T-helper 1 cell (primary cell): ENCODE measurements at regions not wholly inside any gene's neighbourhood (a gene's known extent, or its start where the extent isn't known, plus 50 kb on each side); places are given as distances from the start of the nearest gene placed in this dataset.
"Not testable (repeated sequence)": the region's sequence is repeated elsewhere in the genome, so short reads cannot be mapped to it uniquely, and the experiment has no call there.

Experiments
- DNase-seq, 5 donors: peaks; one replicate each; pipeline ENCODE4 v3.0.0-alpha.2; 2012 to 2020

GRCh38 chr20:30811885-30812671, 445.4 kb upstream of the DEFB115 start:
- peak in 1 of 5 donors; percentile 18 for DNase-seq

GRCh38 chr20:30812739-30813411, 444.6 kb upstream of the DEFB115 start:
- DNase-seq: no peak

GRCh38 chr20:30813412-30814311, 443.8 kb upstream of the DEFB115 start:
- DNase-seq: peak in 2 of 5 donors; percentile 19 to 33

- DNase-seq: peak in 1 of 5 donors; percentile 28
Measured at GRCh38 chr20:30814312-30814639, 443.2 kb upstream of the DEFB115 start.

DNA sequence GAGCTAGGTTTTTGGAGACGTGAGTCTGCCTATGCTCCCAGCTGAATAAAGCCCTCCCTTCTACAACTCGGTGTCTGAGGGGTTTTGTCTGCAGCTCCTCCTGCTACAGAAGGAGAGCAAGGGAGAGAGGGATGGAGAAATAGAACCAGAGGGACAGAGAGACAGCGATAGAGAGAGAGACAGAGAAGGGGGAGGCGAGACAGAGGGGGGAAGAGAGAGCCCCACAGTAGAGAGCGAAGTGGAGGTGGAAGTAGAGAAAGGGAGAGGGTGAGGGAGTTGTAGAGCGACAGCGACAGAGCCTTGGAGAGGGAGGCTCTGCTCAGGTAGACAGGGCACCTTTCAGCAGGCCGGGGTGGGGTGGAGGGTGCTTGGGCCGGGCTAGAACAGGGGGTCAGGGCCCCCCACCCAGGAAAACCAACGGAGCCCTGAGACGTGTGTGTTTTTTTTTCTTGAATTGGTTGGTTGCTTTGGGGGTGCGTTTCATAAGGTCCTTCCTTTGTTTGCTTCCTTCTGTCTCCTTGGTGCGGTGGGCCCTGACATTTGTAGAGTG, 442.4 kb upstream of the DEFB115 start:
- peak in 1 of 5 donors; percentile 31 for DNase-seq

DNA sequence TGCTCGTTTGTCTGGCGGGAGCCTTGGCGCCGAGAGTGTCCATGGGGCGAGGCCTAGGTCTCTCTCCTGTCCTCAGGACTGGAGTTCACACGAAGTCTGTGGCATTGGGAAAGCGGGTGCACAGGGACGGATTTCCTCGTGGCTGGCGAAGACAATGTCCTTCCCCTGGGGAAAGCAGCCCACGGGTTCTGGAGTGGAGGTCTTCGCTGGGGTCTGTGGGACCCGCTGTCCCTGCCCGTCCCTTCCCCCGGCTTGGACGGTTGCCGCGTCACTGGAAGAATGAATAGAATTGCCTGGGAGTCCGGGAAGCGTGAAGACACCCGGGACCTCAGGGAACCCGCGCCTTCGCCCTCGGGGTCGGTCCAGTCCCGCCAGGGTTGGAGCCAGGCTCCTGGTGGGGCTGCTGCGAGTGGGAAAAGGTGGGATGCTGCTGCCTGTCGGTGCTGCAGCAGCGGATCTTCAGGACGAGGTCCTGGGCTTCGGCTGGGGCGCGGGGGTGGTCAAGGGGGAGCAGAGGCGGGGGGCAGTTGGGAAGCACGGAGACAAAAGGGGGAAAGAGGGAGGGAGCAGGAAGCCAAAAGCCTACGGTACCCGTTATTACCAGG, 441.8 kb upstream of the DEFB115 start:
- no peak for DNase-seq

- DNase-seq: peak in 1 of 5 donors; percentile 30
Measured at GRCh38 chr20:30816182-30816645, 441.2 kb upstream of the DEFB115 start.

DNA sequence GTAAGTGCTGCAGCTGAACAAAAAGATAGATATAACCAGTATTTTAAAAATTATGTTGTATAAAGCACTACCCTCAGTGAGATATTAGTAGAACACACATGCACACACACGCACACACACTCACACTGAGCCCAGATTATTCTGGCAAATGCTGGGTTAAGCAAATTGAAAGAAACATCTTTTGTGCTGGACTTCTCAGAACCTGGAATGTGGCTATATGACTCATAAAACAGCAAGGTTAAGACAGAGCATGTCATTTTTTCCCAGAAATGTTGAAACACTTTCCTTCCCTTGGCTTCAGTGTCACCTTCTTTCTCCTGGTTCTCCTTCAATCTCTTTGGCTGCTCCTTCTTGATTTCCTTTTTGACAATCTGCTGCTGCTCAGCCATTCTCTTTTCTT, 435.8 kb upstream of the DEFB115 start:
- not testable (repeated sequence) for DNase-seq

- not testable (repeated sequence) for DNase-seq
Measured at GRCh38 chr20:30824666-30825065, 432.8 kb upstream of the DEFB115 start.

- not testable (repeated sequence) for DNase-seq
Measured at GRCh38 chr20:30845923-30846322, 411.5 kb upstream of the DEFB115 start.

DNA sequence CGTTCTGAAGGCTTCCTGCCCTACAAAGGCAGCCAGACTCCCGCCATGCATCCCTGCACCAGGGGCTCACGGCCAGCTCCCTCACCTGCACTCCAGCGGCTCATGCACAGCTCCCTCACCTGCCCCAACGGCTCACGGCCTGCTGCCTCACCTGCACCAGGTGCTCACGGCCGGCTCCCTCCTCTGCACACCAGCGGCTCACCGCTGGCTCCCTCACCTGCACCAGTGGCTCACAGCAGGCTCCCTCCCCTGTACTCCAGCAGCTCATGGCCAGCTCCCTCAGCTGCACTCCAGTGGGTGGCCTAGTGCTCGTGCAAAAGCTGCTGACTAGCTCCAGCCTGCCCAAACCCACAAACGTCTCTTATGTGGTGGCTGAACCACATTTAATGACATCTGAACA, 389.2 kb upstream of the DEFB115 start:
- not testable (repeated sequence) for DNase-seq

DNA sequence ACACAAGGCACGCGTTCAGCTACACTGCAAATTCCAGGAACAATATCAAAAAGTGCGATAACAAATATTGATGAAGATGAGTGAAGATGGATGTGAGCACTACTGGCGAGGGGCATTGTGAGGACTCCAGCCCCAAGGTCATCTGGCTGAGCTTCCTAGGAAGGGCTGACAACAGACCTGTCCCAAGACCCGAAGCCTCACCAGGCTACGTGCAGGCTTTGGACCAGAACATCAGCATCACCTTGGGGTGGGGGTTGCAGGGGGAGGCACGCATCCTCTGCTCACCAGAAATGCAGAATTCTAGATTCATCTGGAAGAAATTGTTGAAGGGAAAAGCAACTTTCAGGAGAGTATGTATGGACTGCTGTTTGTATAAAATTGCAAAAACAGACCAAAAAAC, 386.3 kb upstream of the DEFB115 start:
- not testable (repeated sequence) for DNase-seq

- DNase-seq: not testable (repeated sequence)
Measured at GRCh38 chr20:30872252-30872651, 385.2 kb upstream of the DEFB115 start.

DNA sequence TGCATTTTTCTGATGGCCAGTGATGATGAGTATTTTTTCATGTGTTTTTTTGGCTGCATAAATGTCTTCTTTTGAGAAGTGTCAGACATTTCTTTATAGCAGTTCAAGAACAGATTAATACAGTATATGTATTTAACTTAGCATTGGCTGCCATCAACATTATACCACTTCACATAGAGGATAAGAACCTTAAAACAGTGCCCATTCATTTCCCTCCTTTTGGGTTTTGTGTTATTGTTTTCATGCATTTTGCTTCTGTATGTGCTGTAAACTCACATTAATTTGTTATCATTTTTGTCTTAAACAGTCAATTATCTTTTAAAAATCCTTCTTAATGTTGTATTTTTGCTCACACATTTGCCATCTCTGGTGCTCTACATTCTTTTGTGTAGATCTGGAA, 381.6 kb upstream of the DEFB115 start:
- DNase-seq: not testable (repeated sequence)

GRCh38 chr20:30891400-30891799, 366.1 kb upstream of the DEFB115 start:
- not testable (repeated sequence) for DNase-seq

DNA sequence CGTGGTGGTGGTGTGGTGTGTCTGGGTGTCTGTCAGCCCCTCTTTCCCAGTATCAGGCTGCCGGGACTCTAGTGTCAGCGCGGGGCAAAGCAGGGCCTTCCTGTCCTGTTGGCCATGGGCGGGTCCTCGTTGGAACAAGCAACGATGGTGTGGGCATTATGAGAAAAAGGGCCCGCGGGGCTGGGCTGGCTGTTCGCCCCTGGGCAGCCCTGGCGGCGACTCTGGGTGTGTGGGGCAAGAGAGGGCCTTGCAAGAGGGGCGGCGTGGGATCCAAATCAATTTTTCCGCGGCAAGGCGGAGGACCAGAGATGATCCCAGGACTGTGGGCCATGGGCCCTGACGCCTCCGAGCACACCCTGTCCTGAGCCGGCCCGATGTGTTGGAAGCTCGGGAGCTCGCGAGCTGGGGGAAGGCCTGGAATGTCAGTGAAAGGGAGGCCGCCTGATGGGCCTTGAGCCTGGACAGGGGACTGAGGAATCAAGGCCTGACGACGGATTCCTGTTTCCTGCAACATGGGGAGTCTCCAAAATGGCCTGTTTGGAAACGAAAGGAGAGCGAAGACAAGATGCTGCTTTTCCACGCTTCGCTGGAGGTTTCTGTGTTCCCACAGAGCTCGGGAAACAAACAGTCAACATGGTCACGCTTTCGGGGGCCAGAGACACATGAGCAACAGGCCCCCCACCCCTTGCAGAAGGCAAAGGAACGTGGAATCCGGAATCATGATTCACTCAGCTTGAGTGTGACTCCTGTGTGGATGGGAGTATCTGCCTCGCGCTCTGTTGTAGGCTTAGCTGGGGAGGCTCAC, 364.7 kb upstream of the DEFB115 start:
- DNase-seq: no peak

GRCh38 chr20:30893346-30894314, 363.8 kb upstream of the DEFB115 start:
- not testable (repeated sequence) for DNase-seq

DNA sequence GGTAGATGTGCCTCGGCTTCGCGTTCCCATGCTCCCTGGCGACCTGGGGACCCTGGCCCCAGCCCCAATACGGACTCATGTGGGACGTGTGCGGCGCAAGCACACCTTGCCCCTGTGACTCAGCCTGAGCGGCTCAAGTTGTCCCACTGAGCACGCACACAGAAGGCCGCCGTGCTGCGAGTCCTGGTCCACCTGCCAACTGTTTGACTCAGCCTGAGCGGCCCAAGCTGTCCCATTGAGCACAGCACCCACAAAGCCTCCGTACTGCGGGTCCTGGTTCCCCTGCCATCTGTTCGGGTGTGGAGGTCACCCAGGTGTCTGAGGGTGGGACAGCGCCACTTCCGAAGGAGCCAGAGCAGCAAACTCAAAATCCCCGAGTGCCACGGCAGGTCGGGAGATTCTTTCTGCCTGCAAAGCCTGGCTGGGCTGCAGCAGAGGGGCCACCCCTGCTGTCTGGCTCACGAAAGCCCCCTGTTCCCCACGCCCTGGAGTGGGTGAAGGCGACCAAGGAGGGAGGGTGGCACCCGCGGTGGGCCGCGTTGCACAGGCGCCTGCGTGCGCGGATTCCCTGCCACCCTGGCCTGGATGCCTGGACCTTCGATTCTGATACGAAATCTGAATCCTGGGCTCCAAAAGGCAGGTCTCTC, 362.6 kb upstream of the DEFB115 start:
- not testable (repeated sequence) for DNase-seq

DNA sequence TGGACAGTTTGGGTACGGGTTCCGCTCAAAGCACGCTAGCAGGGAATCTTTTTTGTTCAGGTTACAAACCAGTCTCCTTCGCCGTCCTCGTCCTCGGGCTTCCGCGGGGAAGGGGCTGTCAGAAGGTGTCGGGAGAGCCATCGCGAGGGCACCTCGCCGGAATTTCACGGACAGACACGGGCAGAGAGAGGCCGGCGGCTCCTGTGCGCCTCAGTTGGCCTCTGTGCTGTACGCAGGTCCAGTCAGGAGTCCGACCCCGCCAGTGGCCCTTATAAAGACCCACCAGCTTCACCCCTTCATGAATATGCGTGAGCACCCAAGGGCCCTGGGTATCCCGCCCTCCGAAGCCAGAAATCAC, 362.1 kb upstream of the DEFB115 start:
- not testable (repeated sequence) for DNase-seq
